ENCODE measurements at regions not wholly inside any gene's neighbourhood (a gene's known extent, or its start where the extent isn't known, plus 50 kb on each side); places are given as distances from the start of the nearest gene placed in this dataset.

DNA sequence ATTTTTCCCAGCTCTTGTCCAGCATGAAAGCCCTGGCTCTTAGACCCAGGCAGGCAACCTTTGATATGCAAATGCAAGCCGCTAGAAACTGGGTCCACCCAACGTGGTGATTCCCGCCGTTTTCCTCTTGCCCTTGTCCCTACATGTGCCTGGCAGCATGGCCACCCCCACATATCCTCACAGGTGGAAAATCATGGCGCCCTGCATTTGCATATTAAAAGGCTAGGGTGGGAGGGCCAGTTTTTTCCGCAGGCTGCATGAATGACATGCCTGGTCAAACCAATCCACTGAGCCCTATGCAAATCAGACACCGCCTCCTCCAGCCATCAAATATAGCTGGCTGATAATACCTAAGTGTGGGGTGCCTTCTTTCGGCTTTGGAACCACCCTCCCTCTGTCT lies 1091.8 kb upstream of the NXPH2 start:
- TF ChIP-seq CTCF (IDR thresholded peaks at IDR 0.05; ENCODE audit: low read depth, low read length) (no peak), MYC (IDR thresholded peaks at IDR 0.05; ENCODE audit: low read depth, low read length) (no peak), POLR2A (IDR thresholded peaks at IDR 0.05; ENCODE audit: extremely low read depth, insufficient read length) (no peak)

Measured in NB4 (cell line).